ENCODE measurements at regions not wholly inside any gene's neighbourhood (a gene's known extent, or its start where the extent isn't known, plus 50 kb on each side); places are given as distances from the start of the nearest gene placed in this dataset.
A peak's percentile ranks its signal among the peaks of the same experiment; 100 is the strongest.
"Not testable (repeated sequence)": the region's sequence is repeated elsewhere in the genome, so short reads cannot be mapped to it uniquely, and the experiment has no call there.

- no peak for DNase-seq
These were observed 131.7 kb upstream of the NDUFV2 start for GRCh38 chr18:8970843-8971242.

- DNase-seq: no peak
These were observed 130.4 kb upstream of the NDUFV2 start for GRCh38 chr18:8972116-8972515.

GRCh38 chr18:8974279-8974678 lies 128.2 kb upstream of the NDUFV2 start:
- DNase-seq: no peak

GRCh38 chr18:8974696-8975095 lies 127.8 kb upstream of the NDUFV2 start:
- no peak for DNase-seq

GRCh38 chr18:8975624-8976023 lies 126.9 kb upstream of the NDUFV2 start:
- DNase-seq: no peak

DNA sequence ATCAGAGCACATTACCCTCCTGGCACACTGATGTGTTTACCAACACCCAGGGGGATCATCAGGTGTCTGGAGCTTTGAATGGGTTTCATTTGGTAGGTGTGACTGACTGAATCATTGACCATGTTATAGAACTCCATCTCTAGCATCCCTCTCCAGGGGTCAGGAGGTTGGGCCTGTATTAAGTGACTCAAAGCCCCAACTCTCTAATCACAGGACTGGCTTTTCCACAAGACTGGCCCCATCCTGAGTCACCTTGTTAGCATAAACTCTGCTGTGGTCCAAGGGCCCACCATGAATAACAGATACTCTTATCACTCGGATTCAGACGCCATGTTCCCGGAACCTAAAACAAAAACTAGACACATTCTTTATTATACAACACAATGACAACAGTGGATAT lies 125.9 kb upstream of the NDUFV2 start:
- no peak for DNase-seq

DNA sequence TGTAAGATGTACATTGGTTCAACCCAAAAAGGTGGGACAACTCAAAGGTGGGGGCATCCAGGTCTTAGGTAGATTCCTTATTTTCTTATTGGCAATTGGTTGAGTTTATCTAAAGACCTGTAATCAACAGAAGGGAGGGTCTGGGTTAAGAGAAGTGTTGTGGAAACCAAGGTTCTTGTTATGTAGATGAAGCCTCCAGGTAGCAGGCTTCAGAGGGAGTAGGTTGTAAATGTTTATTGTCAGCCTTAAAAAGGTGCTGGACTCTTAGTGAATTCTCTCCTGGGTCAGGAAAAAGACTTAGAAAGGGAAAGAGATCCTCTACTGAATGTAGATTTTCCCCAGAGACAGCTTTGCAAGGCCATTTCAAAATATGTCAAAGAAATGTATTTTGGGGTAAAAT lies 125.3 kb upstream of the NDUFV2 start:
- no peak for DNase-seq

DNA sequence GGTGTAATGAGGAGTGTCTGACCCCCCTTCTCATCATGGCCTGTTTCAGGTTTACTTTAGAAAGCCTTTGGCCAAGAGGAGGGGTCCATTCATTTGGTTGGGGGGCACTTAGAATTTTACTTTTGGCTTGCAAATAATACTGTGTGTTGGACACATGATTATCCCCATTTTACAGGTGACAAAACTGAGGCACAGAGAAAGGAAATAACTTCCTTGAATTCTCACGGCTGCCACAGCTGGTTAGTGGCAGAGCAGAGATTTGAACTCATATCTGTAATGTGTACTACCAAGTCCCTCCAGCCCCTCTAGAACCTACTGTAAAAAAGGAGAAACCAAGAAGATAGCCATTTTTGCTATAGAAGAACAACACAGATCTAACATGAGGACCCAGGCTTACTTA lies 124.8 kb upstream of the NDUFV2 start:
- DNase-seq: no peak

DNA sequence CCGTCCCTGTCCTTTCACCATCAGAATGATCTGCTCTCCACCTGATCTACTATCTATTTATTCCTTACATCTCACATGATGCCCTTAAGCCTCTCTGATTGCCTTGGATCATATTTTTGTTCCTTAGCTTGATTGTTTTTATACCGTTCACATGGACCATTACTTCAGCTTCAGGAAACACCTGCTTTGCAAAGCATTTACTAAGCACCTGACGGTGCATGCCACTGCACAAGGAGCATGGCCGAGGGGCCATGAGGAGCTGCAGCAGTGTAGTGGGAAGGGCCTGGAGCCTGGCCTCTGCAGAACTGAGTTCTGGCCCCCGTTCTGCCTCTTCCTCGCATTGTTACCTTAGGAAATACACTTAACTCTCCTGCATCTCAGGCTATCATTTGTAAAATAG lies 124.1 kb upstream of the NDUFV2 start:
- DNase-seq: no peak

- no peak for DNase-seq
These were observed 123.1 kb upstream of the NDUFV2 start for GRCh38 chr18:8979258-8979988.

GRCh38 chr18:8980496-8980895 lies 122.0 kb upstream of the NDUFV2 start:
- DNase-seq: no peak

- DNase-seq: no peak
These were observed 121.6 kb upstream of the NDUFV2 start for GRCh38 chr18:8980918-8981317.

DNA sequence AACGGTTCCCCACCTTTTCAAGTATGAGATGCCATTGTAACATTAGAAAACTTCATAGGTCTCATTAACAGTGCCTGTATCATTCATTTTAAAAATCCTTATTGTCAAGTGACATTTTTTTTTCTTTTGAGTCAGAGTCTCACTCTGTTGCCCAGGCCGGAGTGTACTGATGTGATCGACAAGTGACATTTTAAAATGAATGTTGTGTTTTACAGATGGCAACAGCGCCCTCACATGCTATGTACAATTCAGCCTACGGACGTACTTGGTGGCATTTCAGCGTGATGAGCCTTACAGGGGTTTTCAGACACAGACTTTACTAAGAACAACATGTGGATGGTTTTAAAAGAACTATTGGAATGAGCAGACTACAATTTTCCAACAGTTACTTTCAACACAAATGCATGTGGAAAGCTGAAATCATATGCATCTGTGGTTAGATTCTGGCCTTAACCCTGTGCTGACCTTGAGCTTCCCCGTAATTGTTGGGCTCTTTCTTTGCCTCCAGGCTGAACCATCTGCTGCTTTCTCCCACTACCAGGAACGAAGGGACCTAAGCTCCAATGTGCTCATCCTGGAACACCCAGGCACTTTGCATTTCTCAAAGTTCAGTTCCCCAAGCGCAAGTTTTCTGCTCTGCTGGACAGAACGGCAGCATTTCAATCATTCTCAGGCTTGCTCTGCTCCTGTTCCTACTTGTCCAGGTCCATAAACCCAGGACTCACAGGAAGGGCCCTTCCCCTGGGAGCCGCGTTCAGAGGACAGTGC lies 119.9 kb upstream of the NDUFV2 start:
- no peak for DNase-seq

DNA sequence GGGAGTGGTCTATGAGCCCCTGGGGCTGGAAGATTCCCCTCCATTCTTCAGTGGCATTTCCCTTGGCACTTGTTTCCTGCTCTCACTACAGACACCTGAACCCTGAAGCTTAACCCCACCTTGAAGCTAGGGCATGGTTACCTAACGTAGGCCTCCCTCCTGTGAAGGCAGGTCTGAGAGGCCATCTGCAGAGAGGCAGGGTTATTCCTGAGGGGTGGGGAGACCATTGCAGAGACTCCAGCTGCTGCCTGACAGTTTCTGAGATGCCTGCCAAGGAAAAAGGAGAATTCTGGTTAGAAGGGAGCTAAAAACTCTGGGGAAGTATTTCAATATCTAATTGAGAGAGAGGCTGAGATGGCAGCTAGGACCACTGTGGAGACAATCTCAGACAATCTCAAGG lies 119.3 kb upstream of the NDUFV2 start:
- no peak for DNase-seq

GRCh38 chr18:8984131-8984721 lies 118.3 kb upstream of the NDUFV2 start:
- DNase-seq: no peak

- no peak for DNase-seq
These were observed 115.3 kb upstream of the NDUFV2 start for GRCh38 chr18:8987241-8987640.

DNA sequence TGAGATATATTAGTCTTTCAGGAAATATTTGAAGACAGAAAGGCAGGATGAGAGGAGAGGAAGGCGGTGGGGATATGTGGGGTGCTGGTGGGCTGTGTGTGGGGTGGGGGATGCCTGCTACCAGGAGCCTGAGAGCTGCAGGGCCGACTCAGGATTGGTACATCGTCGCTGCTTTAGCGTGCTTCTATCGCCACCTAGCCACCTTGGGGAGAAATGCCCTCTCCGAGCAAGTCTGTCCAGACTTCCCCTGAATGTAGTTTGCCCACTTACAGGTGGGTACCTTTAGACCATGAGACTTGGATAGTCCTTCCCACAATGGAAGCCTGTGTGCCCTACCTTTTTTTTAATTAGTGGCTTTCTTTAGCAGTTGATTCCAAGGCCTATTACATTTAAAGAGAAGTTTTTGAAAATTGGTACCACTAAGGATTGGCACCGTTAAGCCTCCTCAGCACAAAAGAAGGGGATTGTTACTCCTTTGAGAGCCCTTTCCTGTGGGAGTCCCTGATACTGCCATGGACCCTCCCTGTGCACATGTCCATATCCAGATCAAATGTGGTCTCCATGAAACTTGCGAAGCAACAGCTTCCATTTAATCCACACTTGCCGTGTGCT lies 114.1 kb upstream of the NDUFV2 start:
- DNase-seq: peak; percentile 48 to 55

DNA sequence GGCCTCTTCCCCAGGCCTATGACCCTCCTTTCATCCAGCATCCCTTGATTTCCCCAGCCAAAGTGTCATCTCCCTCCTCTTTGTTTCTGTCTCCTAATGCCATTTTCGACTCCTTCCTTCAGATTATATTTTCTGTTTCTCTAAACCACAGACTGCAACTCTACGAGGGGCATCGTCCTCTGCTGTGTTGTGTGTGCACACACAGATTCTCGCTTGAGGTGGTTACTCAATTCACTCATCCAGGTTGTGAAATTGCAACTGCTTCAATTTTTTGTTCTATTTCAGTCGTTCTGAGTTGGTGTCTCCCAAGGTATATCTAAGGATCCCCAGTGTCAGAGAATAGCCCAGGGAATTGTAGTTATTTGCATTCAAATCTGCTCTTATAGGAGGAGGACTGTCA lies 113.5 kb upstream of the NDUFV2 start:
- no peak for DNase-seq

DNA sequence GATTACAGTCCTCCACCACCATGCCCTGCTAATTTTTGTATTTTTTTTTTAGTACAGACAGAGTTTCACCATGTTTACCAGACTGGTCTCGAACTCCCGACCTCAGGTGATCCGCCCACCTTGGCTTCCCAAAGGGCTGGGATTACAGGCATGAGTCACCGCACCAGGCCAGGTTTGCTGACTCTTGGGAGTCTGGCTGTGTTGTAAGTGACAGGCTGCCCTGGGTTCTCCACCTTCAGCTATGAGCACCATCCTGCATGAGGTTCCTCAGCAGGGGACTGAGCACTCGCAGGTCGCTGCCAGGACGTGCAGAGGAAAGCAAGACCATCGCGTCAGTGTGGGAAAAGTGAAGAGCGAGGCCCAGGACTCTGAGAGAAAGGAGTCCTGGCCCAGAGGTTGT lies 112.6 kb upstream of the NDUFV2 start:
- no peak for DNase-seq

GRCh38 chr18:8990276-8991031 lies 112.0 kb upstream of the NDUFV2 start:
- no peak for DNase-seq

GRCh38 chr18:8991155-8991554 lies 111.3 kb upstream of the NDUFV2 start:
- no peak for DNase-seq

- not testable (repeated sequence) for DNase-seq
These were observed 110.0 kb upstream of the NDUFV2 start for GRCh38 chr18:8992500-8992899.

- DNase-seq: no peak
These were observed 107.9 kb upstream of the NDUFV2 start for GRCh38 chr18:8994603-8995002.
